ENCODE measurements at regions not wholly inside any gene's neighbourhood (a gene's known extent, or its start where the extent isn't known, plus 50 kb on each side); places are given as distances from the start of the nearest gene placed in this dataset.
"Not testable (repeated sequence)": the region's sequence is repeated elsewhere in the genome, so short reads cannot be mapped to it uniquely, and the experiment has no call there.

DNA sequence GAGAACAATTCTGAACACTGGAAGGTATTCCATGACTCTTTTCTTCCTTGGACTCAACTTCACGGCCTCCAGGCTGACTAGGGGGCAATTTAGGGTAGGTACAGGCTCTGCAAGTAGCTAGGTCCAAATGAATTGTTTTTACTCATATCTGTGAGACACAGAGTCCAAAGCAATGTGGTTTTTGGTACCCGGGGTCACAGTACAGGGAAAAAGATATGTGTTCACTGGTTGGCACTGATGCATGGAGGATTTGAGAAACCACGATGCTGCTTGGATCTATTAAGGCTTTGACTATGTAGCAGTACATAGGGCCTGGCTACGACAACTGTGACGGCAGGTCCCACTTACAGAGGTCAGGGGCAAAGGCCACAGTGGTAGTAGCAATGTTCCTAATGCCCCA, 200.6 kb downstream of the DUSP10 start:
- DNase-seq, result no peak

DNA sequence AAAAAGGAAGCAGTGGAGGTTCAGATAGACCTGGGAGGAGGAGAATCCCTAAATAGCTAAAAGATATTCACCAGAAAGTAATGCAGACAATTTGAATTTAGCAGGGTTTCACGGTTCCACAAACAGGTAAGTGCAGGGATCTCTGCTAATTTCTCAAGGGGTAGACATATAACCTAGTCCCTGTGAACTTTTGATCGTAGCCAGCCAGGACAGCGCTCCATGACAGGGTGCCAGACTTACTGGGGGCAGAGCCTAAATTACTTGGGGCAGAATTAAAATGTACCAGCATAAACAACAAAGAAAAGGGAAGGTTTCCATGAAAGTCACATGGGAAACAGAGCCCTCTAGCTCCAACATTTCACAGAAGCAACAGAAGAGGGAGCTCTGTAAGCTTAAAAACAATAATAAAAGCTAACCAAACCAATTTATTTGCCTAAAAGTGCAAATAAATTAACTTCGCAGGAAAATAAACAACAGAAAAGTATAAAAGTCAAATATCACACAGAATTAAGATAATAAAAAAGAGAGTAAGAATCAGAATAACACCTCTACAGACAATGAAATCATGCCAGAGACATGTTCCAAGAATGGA, 198.3 kb downstream of the DUSP10 start:
- no peak for DNase-seq

DNA sequence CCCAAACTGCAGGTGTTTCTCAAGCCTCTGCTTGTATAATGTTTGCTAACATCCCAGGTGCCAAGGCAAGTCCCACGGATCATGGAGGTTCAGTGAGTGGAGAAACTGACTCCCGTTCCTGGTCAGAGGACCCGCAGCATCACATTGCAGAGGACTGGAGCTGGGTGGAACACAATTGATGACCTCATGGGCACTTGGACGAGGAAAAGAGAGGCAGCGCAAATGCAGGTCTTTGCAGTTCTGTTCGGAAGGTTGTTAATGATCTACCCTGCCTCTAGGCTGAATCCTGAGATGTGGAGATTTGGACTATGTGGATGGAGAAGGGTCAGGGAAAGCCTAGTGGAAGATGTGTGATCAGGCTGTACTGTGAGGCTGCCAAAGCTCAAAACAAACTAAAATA, 192.9 kb downstream of the DUSP10 start:
- DNase-seq, result no peak

DNA sequence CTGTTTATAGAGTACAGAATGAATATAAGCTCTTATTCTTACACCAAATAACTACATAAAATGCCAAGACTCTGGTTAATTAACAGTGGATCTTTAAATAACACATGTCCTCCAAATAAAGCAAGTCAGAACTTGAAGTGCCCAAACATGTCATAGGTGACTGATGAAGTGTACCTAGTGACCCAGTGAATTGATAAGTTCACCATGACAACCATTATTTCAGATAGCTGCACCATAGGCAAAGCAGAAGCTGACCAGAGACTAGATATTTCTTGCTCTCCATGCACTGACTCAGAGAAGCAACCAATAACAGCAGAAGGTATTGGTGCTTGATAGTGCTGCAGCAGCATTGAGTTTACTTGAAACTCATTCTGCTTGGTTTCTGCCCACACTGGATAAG, 192.1 kb downstream of the DUSP10 start:
- no peak for DNase-seq

DNA sequence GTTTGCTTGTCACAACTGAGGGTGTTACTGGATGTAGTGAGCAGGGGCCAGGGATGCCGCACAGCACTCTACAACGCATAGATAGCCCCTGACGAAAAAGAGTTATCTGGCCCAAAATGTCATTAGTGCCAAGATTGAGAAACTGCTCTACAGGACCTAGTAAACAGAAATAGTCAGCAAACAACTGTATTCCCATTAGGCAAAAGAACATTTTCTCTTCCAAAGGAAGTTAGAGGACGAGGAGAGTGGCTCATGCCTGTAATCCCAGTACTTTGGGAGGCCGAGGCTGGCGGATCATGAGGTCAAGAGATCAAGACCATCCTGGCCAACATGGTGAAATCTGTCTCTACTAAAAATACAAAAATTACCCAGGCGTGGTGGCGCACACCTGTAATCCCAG, 189.1 kb downstream of the DUSP10 start:
- not testable (repeated sequence) for DNase-seq

DNA sequence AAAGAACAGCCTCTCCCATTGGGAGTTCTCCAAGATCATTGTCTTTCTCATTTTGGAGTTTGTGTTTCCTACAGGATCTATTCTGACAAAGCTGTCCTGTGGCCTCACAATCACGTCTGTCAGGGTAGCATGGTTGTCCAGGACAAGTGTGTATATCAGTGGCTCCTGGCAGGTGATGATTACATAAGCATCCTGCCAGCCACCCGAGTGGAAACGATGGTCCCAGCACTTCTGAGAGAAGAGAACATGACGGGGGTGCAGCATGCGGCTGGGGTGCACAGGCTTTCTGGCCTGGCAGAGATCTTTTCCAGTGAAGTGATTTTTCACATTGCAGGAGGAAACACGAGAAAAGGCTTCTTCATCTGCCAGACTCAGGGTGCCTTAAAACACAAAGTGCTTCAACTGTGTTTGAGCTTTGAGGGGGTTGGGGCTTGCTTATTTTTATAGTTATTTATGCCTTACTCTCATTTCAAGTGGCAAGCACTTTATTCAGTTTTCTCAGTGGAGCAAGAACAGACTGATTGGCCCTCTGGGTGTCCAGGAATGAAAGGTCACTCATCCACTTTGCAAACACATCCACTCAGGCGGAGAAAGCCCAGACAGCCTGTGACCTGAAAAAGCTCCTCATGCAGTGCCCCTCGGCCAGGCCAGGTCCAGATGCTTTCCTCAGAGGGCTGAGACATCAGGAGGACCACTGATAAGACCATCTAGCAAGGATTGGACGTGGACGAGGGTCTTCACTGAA, 186.0 kb downstream of the DUSP10 start:
- no peak for DNase-seq

DNA sequence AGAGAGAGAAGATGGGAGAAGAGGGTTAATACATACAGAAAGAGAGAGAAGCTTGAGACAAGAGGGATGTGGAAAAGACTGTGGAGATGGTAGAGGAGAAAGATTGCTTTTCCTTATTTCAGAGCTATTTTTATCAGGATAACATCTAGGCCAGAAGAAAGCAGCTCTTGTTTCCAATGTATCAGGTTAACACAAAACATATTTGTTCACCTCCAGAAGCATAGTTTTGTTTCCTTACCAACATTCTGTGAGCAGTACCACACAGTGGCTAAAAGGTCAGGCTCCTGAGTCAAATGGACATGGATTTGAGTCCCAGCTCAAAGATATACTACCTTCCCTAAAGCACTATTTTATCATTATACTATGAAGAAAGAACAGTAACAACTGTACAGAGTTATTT, 185.5 kb downstream of the DUSP10 start:
- DNase-seq, result no peak

DNA sequence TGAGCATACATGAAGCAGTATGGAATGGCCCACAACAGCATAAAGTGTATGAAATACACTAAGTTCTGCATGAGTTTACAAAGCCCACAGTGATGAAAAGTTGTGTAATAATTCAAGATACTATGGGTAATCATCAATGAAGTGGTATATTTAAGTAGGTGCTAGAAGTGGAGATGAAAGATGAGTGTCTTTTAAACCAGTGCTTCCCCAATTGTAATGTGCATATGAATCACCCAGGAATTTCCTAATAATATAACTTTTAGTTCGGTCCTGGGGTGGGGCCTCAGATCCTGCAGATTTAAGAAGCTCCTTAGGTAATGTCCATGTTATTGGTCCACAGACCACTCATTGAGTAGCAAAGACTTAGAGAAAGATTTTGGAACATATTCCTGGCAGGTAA, 184.9 kb downstream of the DUSP10 start:
- no peak for DNase-seq

DNA sequence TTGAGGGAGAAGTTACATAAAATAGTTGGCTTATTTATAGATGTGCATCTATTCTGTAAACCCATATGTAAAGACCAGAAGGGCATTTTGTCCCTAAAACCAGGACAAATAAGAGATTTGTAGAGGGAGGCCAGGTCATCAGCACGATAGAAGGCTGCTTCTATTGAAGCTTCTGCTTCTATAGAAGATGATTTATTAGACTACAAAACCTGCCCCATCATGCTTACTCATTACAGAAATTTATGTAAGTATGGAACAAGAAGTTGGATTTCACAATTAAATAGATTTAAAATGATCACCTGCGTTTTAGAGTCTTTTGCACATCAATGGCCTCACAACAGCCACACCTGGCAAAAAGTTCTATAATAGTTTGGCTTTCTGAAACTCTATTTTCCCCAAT, 183.5 kb downstream of the DUSP10 start:
- DNase-seq, result no peak

DNA sequence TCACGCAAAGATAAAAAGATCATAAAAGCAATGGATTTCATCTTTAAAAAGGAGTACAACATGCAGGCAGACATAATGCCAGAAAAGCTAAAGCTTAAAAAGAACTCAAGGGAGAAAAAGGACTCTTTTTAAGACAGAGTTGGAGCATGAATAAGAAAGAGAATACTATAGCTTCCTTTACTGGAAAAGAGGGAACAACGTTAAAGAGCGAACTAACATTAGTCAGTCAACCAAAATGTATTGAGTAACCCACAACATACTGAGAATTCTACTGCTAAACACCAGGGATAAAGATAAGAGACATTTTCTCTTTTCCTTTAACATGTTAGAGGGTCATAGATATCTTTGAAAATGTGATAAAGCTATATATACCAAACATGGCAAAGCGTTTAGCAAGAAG, 182.0 kb downstream of the DUSP10 start:
- DNase-seq, result no peak

DNA sequence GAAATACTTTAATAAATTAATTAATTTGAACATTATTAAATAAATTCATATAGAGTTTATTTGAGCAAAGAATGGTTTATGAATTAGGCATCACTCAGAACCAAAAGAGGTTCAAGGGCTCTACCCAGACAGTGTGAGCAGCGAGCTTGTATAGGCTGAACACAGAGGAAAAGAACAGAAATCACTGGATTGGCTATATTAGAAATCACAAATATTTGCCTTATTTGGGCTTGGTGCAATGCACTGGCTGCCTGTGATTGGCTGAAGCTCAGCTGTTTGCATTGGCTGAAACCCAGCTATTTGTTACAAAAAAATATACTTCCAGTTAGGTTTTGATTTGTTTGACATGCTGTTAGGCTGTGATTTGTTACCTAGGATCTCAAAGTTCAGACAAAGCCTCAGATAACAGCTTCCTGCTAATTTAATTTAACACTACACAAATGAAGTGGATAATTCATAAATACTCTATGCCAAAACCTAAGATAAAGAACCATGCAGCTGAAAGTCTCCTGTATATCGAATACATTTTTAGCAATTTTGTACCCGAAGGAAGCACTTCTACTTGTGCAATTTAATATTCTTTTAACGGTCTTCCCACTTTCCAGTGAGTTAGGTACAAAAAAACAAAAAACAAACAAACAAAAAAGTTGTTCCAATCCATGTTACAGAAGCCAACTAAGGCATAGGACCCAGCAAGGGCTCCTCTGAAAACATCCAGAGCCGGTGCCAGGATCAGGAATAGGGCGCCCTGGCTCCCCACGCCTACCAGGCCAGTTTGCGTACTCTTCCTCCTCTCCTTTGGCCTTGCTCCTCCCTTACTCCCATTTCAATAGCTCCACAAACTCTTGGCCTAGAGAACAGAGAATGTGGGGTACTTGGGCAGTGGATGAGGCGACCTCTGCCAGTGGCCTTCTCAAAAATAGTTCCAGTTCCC, 179.1 kb downstream of the DUSP10 start:
- DNase-seq, result no peak

DNA sequence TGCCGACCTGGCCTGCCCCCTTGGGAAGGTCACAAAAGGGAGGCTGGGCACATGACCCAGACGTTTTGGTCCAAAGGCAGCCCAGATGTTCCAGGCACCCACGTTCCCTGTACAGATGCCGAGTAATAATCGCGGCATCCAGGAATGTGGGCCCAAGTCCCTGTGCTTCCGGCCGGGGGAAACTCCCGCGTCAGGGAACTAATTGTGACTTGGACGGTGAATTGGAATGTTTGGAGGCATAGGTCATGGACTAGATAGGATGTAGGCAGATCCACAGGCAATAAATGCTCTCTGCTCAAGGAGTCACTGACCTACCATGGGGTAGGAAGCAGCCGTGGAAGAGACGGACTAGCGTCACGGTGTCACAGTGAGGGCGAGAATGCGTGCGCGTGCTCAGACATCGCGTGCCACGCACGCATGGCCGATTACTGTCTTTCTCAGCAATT, 178.4 kb downstream of the DUSP10 start:
- DNase-seq, result no peak

DNA sequence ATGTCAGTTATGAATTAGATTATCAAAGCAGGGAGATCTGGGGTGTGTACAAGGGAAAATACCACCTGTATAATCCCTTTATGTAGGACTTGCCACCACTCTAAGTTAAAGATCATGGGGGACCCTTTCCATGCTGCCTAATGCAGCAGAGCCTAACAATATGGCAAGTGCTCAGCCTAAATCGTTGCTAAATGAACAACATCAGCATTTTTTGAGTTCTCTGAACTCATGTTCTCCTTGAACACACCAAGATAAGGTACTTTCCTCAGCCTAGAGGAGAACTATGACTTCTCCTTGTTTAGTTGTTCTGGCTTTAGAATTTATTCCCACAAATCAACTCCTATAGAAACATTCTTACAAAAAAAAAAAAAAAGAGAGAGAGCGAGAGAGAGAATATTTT, 177.0 kb downstream of the DUSP10 start:
- no peak for DNase-seq

DNA sequence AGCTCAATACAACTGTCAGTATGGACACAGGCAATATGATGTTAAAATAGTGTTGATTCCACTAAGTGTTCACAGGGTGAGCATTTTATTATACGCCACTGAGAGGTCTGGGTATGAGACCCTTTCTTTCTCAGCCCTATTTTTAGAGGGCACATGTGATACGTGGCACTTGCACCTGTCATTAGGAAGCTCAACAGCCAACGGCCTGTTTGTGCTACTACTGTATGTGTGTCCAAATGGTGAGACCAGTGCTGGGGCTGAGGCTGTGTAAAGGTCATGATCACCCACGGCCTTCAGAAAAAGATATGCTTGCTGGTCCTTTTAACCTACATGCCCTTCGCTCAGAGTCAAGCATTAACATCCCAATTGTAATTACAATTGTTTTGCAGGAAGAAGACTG, 176.2 kb downstream of the DUSP10 start:
- DNase-seq, result no peak

DNA sequence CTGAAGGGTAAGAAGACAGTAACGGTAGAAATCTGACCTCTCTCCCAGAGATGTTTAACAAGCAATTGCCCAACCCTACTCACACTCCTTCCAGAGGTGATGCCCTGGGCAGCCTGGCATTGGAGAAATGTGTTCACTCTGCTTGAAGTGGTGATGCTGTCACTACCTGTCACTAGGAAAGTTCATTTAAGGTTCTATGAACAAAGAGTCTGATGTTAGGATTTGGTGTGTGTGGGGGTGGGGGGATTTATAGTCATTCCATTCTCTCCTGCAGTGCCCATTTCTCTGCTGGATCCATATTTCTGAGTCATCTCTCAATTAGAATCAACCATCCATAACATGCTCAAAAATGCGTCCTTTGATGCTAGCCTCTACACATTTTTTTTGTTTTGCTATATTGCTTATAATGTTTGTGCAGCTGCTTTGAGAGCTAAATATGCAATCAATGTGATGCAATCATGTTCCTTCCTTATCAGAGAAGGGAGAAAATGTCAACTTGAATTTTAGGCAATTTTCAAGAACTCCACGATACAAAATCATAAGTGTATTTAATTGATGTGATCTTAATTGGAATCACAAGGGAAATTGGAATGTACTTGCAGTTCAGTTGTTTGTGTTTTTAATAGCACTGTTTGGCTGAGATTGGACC, 173.9 kb downstream of the DUSP10 start:
- no peak for DNase-seq

DNA sequence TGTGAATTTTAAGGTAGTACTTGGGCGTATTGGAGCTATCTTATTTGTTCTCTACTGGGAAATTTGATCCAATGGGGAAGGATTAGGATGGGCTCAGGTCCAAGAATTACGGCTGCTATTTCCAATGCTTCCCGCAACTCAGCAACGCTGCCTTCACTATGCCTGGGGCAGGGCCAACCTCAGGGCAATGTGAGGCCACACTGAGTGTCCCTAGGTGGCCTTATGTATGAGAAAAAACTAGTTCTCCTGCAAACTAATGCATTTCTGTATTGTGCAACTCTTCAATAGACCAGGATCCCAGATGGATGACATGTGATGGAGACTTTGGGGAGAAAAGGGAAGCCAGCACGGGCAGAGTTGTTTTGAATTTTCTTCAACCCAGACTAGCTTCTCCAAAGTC, 168.1 kb downstream of the DUSP10 start:
- no peak for DNase-seq

DNA sequence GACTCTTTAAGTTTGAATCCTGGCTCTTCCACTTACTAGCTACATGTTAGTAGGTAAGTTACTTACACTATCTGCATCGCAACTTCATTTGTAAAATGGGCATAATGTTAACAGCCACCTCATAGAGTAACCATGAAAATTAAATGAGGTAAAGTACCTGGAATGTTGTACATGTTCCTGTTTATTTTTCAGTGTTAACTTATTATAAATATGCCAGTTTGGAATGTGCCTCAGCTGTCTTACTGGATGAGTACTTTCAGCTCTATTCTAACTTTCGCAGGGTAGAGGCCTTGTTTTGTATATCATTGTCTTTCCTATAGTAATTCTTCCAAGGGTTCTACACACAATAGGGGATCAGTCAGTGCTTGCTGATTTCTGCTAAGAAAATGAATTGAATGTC, 167.4 kb downstream of the DUSP10 start:
- DNase-seq, result no peak

DNA sequence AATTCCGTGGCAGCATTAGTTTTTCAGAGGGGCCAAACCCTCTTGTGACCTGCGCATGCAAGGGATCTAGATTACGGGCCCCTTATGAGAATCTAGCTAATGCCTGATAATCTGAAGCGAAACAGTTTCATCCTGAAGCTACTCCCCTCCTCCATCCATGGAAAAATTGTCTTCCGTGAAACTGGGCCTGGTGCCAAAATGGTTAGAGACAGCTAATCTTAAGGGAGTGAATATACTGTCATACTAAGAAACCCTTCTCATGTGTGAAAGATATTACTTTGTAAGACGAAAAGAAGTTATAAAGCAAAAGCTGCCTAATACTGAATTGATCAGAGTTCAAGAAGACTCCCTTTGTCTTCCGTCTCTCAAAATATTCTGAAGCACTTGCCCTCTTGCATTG, 166.3 kb downstream of the DUSP10 start:
- no peak for DNase-seq

DNA sequence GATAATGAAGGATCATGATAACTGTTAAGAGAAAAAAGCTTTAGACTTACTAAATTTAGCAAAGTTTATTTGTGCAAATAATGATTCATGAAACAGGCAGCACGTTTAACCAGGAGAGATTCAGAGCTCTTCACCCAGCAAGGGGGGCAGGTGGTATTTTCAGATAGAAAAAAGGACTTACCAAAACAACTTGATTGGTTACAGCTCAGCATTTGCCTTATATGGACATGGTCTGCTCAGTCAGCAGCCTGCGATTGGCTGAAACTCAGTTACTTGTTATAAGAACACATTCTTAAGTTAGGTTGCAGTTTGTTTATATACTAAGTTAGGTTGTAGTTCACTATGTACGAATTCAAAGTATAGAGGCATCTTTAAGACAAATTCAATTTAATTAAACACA, 165.6 kb downstream of the DUSP10 start:
- no peak for DNase-seq

DNA sequence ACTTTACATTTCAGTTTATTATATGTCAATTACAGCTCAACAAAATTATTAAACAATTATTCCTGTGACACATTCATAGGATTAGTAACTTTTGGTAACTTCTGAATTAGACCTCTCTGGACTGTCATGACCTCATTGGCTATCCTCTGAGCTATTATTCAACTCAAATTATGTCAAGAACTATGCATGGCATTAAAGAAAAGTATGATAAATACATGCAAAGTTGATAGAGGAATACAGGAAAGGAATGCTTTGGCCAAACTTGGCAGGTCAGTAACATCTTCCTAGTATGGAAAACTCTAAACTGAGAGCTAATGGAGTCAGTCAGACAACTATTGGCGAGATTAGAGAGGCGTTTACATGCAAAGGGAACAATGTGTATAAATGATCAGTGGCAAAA, 158.4 kb downstream of the DUSP10 start:
- no peak for DNase-seq

DNA sequence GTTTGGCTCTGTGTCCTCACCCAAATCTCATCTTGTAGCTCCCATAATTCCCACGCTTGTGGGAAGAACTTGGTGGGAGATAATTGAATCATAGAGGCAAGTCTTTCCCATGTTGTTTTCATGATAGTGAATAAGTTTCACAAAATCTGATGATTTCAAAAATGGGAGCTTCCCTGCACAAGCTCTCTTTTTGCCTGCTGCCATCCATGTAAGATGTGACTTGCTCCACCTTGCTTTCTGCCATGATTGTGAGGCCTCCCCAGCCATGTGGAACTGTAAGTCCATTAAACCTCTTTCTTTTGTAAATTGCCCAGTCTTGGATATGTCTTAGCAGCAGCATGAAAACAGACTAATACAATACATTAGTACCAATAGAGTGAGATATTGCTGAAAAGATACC, 154.9 kb downstream of the DUSP10 start:
- not testable (repeated sequence) for DNase-seq

DNA sequence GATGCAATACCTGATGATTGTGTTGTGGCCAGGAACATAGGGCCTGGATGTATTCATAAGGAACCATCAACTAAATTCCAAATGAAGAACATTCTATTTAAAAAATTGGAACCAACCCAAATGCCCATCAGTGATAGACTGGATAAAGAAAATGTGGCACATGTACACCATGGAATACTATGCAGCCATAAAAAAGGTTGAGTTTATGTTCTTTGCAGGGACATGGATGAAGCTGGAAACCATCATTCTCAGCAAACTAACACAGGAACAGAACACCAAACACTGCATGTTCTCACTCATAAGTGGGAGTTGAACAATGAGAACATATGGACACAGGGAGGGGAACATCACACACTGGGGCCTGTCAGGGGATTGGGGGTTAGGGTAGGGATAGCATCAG, 150.6 kb downstream of the DUSP10 start:
- not testable (repeated sequence) for DNase-seq

DNA sequence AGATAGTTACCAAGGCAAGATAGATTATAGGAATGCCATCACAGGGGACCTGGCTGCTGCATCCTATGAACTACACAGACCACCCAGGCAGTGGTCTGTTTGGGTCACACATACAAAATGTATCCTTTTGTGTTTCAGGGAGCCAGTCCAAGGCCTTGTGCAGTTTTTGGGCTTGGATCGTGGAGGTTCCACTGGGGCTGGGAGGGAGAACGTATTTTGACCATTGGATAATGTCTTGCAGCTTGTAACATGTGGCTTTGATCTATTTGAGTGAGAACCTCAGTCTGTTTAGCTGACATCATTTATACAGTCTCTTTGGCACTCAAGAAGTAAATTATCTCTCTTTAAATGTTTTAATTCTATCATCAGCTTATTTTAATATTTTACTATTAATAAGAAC, 147.3 kb downstream of the DUSP10 start:
- DNase-seq, result no peak
